ENCODE measurements at regions not wholly inside any gene's neighbourhood (a gene's known extent, or its start where the extent isn't known, plus 50 kb on each side); places are given as distances from the start of the nearest gene placed in this dataset.
"Not testable (repeated sequence)": the region's sequence is repeated elsewhere in the genome, so short reads cannot be mapped to it uniquely, and the experiment has no call there.

DNA sequence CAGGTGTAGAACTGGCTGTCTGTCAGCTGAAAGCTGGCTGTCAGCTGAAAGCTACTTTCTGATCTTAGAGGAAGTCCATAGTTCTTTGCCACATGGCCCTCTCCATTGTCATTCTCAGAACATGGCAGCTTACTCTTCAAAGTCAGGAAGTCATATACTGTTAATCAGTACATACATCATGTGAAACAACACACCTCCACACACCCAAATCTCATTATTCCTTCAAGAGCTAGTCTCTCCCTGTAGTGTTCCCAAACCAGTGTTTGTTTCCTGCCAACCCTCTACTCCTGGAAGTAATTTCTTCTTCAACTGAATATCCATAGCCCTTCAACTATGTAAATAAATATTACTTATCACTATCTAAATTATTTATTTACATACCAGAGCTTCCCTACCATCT is 58.9 kb downstream of the OR5AK2 start:
- DNase-seq, result no peak

DNA sequence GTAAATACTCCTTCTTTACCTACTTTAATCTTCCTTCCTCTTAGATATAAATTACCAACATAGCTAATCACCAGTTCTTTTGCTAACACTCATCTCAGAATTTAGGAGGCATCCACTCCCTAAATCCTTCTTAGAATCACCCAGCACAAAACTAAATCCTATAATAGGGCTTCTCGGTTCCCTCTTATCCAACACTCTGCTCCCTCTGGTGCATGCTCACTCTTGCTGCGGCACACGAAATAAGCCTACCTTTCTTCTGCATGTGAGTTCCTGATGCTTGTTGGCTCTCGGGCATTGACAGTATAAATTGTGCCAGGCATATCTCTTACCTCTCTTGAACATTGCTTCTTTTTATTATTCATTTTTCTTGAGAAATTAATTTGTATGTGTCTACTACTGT is 61.0 kb downstream of the OR5AK2 start:
- DNase-seq, result no peak

DNA sequence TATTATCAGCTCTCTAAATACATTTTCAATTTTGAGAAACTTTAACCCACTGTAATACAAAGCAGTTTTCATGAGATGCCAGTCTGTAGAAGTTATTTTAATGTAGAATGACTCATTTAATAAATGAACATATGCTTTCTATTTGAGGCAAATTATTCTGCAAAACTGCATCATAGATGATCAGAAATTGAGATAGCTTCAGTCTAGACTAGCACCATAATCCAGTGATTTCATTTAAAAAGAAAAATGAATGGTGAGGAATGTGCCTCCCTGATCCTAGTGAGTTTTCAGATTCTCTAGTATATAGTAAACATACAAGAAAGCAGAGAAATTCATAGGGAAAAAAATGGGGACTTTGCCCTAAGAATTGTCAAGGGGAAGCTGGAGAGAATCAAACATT is 66.1 kb downstream of the OR5AK2 start:
- DNase-seq, result no peak

DNA sequence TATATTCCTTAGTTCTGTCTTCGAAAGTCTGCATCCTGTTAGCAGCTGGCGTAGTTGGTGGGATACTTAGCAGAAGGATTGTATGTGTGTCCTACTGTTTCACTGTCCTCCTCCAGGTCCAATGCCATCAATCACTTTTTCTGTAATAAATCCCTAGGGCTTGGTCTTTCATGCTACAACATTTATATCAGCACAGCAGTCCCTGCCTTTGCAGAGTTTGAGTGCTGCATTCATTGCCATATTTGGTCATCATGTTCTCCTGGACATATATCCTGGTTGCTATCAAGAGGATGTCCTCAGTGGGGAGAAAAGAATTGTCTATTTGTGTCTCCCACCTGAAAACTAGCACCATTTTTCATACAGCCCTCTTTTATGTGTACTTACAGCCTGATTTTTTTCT is 67.0 kb downstream of the OR5AK2 start:
- DNase-seq, result no peak

DNA sequence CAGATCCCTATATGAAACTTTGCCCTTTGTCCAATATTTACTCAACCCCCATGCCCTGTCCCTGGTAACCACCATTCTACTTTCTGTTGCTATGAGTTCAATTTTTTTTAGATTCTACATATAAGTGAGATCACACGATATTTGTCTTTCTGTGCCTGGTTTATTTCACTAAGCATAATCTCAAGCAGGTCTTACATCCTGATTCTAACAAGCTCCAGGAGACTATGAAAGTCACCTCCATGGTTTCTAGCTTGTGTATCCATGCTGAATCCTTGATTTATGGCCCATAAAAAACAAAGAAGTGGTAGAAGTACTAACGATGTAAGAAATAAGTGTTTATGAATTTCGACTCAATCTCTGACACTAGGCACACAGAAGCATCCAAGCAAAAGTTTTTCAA is 68.0 kb downstream of the OR5AK2 start:
- no peak for DNase-seq

DNA sequence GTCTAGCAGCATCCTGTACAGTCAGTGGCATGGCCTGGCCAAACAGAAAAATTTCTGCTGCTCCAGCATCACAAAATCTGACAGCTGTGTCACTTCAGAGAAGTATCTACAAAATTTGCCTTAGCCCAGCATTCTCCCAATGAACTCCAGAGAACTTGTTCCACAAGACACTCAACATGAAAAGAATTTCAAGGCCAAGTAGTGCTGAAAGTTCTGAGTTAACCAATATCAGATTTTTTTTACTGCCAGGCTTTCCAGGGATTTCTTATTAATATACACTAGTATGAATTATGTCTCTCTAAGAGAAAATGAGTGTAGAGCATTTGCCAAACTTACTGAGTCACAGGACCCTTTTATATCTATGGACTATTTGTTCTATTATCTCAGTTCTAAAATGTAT is 68.8 kb downstream of the OR5AK2 start:
- no peak for DNase-seq

DNA sequence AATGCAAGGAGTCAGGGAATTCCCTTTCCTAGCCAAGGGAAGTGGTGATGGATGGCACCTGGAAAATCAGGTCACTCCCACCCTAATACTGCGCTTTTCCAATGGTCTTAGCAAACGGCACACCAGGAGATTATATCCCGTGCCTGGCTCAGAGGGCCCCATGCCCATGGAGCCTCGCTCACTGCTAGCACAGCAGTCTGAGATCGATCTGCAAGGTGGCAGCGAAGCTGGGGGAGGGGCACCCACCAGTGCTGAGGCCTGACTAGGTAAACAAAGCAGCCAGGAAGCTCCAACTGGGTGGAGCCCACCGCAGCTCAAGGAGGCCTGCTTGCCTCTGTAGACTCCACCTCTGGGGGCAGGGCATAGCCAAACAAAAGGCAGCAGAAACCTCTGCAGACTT is 74.2 kb downstream of the OR5AK2 start:
- not testable (repeated sequence) for DNase-seq

DNA sequence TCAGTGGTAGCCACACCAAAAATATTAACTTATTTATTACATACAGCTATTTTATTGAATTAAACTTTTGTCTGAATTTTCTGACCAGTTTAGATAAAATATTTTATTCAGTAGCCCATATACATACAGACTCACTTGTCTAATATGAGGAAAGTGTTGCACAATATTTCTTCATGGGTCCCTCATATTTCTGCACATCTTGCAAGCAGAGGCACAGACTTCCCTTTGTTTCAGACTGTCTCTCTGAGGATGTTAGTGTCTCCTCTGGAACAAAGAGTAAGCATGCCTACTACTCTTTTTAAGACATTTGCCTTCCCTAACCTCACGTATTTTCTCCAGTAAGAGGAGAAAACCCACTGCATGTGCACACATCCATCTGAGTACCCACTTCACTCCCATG is 81.2 kb downstream of the OR5AK2 start:
- DNase-seq, result no peak

DNA sequence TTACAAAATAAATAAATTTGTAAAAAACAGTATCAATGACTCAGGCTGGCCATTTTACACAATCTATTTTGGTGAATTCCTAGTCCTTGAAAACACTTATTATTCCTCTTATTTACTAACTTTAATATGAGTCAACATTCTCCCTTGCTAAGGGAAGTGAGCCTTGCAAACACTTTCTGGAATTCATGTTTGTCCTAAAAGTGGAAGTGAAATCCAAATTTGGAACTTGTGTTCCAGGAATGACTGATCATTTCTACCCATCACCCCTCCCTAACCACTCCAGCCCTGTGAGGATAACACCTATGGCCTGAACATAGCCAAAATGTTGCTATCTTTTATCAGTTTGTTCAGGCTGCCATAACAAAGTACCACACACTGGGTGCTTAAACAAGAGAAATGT is 83.1 kb downstream of the OR5AK2 start:
- no peak for DNase-seq

DNA sequence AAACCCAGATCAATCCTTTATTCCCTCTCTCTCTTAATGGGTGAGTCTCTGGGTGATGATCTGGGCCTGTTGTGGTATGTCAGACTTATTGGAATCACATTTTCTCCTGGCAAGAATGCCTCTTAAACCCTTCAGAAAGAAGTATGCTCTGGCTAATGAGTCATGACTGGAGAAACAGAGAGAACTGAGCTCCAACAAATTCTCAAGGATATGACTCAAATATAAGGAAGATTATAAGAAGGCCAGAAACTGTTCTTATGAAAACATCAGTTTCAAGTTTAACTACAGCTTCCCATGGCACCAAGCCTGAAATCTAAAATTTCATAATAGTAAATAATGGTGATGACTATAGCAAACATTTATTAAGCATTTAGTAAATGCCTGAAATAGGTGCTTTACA is 83.9 kb downstream of the OR5AK2 start:
- DNase-seq, result no peak

DNA sequence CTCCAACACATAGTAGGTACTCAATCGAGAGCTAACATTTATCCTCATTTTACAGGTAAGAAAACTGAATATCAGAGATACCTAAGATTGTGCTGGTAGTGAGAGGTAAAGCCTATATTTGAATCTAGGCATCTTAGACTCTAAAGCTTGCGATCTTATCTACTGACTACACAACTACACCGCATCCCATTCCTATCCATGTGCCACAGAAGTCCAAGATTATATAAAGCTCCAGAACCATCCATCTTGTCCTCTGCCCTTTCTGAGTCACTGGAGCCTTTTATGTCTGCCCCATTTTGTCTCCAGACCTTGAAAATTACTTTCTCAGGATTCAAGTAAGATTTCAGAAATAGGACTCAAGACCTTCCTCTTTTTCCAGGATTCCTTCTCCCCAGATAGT is 84.4 kb downstream of the OR5AK2 start:
- no peak for DNase-seq

DNA sequence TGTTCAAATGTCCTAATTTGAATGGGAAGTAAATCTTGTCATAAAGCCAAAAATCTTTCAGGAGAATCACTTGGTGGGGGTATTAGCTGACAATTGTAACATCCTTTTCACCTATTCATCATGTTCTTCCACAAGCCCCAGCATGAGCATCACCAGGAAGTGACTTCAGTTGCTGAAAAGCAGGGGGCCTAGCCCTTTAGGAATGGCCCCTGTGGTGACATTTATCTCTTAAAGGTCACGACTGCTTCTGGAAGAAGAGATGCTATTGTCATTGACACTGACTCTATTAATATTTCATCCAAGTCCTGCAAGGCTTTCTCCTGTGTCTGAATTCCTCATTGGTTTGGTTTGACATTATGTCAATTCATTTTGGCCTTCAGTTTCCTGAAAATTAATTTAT is 92.6 kb downstream of the OR5AK2 start:
- no peak for DNase-seq

DNA sequence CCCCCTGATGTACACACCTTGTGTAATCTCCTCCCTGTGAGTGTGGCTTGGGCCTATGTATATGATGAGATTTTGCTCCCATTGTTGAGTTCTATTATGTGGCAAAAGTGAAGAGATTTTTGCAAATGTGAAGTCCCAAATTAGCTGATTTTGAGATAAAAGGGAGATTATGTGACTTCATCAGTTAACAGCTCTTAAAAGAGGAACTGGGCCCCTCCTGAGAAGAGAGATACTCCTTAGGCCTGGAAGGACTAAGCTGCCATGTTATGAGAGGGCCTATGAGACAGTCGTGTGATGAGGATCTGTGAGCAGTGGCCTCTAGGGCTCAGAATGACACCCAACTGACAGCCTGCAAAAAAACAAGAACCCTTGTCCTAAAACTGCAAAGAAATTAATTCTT is 93.4 kb downstream of the OR5AK2 start:
- no peak for DNase-seq

DNA sequence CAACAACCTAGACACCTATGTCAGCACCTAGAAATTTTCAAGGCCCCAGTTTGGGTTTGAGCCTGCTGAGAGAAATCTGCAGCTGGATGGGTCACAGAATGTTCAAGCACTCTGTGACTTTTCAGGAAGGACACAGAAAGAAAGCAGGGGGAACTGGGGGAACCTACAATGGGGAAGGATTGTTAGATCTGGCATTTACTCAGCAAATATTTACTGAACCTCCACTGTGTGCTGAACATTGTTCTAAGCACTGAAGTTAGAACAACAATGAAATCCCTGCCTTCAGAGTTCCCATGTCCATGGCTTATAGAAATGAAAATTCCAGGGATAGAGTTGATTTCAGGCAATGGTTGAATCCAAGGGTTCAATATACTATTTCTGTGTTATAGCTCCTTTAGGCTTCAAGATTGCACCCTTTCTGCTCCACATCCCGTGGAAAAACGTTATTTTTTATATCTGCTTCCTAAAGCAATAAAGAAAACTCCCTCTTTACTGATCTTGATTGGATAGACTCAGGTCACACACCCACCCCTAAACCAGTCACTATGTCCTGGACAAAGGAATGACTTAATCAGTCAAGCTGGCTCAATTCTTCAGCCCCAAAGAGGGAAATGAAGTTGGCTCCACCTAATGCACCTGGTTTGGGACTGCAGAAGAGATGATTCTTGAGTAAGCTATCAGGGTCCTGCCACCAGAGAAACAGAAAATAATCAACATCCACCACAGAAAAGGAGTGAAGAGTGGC is 95.1 kb downstream of the OR5AK2 start:
- DNase-seq, result no peak

DNA sequence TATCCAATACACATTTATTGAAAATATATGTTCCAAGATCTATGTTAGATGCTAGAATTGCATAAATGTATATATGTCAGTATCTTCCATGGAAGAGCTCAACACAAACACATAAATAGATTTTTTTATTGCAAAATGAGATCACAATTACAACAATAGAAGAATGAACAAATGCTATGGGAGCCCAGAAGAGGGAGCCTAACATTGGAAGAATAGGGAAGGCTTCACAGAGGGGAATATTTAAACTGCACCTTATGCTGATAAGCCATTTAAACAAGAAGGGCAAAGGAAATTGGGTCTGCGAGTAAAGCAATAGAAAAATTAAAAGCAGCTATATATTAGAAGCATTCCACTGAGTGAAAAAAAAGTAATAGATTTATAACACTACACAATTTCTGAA is 96.1 kb upstream of the LRRC55 start:
- DNase-seq, result no peak

DNA sequence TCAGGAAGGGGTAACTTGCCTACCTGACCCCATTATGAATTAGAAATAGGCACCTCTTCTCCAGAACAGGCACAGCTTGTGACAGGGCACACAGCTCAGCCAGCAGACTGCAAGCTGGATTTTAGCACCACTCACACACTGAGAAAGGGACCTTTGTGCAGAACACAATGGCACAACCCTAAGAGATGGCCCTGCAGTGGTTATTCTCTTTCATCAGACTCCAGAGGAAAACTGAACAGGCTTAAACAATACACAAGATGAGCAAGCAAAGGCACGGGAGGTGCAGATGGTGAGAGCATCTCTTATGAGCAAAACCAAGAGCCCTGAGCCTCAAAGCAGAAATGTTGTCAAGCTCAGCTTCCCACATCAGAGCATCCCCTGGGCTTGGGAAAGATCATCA is 93.8 kb upstream of the LRRC55 start:
- no peak for DNase-seq

DNA sequence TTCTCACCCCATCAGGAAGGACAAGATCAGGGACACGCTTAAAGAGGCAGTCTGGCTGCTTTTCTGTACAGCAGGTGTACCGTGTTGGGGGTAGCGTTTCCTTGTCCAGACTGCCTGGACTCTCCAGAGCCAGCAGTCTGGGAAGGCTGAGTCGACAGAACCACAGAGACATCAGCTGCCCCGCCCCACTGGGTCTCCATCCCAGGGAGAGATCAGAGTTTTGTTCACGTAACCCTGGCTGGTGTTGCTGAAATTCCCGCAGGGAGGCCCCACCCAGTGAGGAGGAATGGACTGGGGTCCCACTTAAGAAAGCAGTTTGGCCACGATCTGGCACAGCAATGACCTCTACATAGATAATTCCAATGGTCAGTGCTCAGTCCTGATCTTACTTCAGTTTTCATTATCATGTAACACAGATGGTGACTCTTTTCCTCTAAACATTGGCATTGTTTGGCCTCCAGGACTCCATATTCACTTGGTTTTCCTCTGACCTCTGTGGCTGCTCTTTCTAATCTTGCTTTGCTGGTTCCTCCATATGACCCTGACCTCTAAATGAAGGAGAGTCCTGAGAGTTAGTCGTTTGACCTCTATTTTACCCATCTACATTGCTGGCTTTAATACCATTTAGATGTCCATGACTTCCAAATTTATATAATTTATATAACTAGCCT is 89.6 kb upstream of the LRRC55 start:
- DNase-seq, result no peak

DNA sequence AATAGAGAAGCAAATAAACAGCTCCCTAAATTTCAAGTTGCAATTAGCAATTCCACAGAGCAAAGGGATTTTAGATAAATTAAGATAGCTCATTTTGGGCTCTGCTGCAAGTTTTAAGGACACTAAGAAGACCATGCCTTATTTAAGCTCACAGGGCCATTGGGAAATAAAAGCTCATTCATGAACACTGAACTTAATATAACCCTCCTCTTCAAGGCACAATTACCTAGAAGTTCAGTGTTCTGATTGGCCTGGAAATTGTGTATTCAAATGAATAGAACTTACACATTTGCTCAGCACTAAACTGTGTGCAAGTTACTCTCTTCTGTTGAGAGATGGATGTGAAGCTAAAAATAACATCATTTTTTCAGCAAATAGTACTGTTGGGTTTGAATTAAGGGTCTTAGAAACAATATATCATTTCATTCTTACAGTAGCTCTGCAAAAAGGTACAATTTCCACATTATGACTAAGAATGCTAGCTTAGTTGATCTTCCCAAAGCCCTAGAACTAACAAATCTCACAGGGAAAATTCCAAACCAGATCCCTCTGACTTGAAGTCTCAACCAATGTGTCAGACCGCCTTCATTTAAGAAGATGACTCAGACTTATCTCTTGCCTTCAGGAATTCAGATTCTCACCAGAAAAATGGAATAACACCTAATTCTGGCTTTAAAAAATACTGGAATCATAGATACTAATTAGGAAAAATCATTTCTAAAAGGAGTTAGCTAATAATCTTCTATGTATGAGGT is 87.4 kb upstream of the LRRC55 start:
- no peak for DNase-seq

DNA sequence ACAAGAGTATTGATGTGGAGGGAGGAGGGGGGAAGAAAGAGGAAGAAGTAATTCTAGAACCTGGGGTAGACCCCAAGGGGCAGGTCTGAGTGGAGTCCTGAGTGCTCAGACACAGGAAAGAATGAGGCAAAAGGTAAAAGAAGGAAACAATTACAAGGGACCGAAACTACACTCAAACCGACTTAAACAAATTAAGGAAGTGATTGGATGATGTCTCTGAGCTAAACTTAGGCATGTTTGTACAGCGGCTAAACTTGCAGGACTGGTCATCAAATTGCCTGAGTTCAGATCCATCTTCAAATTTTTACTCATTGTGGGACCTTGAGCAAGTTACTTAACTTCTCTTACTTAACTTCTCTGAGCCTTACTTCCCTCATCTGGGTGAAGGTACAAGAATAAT is 86.3 kb upstream of the LRRC55 start:
- no peak for DNase-seq

DNA sequence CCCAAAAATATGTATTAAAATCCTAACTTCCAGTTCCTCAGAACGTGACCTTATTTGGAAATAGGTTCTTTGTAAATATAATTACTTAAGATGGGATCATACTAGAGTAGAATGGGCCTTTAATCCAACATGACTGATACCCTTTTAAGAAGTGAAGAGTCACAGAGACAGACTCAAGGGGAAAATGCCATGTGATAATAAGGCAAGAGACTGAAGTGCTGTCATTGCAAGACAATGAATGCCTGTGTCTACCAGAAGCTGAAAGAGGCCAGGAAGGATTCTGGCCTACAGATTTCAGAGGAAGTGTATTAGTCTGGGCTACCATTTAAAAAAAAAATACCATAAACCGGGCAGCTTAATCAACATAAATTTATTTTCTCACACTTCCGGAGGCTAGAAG is 85.9 kb upstream of the LRRC55 start:
- DNase-seq, result no peak

DNA sequence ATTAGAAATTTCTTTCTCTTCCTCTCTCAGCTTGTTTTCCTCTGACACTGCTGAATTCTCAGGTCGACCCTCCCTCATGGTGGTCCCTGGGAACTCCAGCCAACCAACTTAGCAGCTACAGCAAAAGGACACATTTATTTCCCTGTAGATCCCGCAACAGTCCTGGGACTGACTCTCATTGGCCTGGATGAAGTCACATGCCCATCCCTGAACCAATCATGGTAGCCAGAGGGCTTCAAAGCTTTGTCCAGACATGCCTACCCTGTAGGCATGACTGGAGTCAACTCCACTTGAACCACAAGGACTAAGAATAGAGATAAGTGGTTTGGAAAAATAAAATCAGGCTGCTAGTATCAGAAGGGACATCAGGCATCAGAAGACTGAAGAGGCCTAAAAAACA is 84.6 kb upstream of the LRRC55 start:
- no peak for DNase-seq

DNA sequence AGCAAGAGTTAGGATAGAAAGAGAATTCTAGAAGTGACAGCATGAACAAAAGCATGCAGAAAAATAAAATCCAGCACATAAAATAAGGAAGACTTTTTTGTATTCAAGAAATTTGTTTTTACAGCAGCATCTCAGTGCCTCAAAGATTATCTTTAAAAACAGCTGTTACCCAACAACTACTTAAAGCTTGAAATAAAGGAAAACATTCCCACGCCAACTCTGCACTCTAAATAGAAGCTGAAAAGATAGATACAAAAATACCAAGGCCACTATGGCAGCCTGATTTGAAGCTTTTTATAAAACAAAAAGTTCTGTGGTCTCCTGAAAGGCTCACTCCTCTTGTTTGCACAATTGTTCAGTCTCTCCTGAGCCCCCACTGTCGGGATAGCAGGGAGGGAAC is 83.6 kb upstream of the LRRC55 start:
- DNase-seq, result no peak

DNA sequence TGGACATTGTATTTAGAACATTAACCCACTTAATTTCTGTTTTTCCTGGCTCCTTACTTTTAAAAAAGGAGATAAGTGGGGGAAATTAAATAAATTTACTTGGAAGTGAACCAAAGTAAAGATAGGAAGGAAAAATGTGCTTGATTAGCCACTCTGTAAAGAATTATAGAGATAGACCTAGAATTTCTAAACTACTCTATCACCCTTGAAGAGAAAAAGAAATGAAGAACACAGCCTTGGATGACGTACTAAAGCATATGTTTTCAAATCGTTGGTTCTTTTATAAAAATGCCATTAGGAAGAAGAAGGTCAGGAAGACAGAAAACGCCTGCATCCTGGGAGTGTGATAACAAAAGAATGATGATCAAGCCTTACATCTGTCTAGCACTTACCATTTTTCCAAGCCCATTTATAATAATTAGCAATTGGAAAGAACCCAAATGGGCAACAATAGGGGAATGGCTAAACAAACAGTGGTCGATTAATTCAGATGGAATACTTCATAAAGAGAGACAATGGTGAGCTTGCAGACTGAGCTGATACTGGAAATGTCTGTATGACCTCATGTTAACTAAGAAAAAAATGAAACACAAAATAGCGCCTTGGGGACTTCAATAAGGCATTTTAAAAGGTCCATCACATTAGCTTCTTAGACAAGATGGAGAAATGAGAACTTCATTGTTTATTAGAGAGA is 81.0 kb upstream of the LRRC55 start:
- no peak for DNase-seq

Measured in GDM1 (cell line).